ENCODE measurements at regions not wholly inside any gene's neighbourhood (a gene's known extent, or its start where the extent isn't known, plus 50 kb on each side); places are given as distances from the start of the nearest gene placed in this dataset.

- Histone ChIP-seq H3K4me3 (no peak overlapping the region), H3K27ac (no peak overlapping the region)
These were observed 197.5 kb upstream of the NSMCE3 start for GRCh38 chr15:29467091-29467490.

GRCh38 chr15:29466292-29466691, 196.7 kb upstream of the NSMCE3 start:
- H3K4me3 ChIP-seq: no peak overlapping the region
- H3K27ac ChIP-seq: no peak overlapping the region

- Histone ChIP-seq H3K27ac (no peak overlapping the region), H3K4me3 (no peak overlapping the region)
These were observed 196.2 kb upstream of the NSMCE3 start for GRCh38 chr15:29465816-29466215.

- Histone ChIP-seq H3K4me3 (no peak overlapping the region), H3K27ac (no peak overlapping the region)
These were observed 195.6 kb upstream of the NSMCE3 start for GRCh38 chr15:29465196-29465595.

GRCh38 chr15:29461877-29462276, 192.3 kb upstream of the NSMCE3 start:
- Histone ChIP-seq H3K27ac (no peak overlapping the region), H3K4me3 (no peak overlapping the region)

- Histone ChIP-seq H3K4me3 (no peak overlapping the region), H3K27ac (no peak overlapping the region)
These were observed 188.7 kb upstream of the NSMCE3 start for GRCh38 chr15:29458361-29458760.

GRCh38 chr15:29457729-29458128, 188.1 kb upstream of the NSMCE3 start:
- no peak overlapping the region for H3K27ac ChIP-seq

GRCh38 chr15:29456964-29457363, 187.3 kb upstream of the NSMCE3 start:
- H3K27ac ChIP-seq: no peak overlapping the region

More at GRCh38 chr15:29457729-29458128, 188.1 kb upstream of the NSMCE3 start:
- H3K4me3 ChIP-seq: no peak overlapping the region

GRCh38 chr15:29456255-29456654, 186.6 kb upstream of the NSMCE3 start:
- no peak overlapping the region for H3K27ac ChIP-seq
- no peak overlapping the region for H3K4me3 ChIP-seq

More at GRCh38 chr15:29456964-29457363, 187.3 kb upstream of the NSMCE3 start:
- H3K4me3 ChIP-seq: no peak overlapping the region

GRCh38 chr15:29455530-29455929, 185.9 kb upstream of the NSMCE3 start:
- Histone ChIP-seq H3K4me3 (no peak overlapping the region), H3K27ac (no peak overlapping the region)

- no peak overlapping the region for H3K27ac ChIP-seq
- no peak overlapping the region for H3K4me3 ChIP-seq
These were observed 185.4 kb upstream of the NSMCE3 start for GRCh38 chr15:29455055-29455454.

- no peak overlapping the region for H3K27ac ChIP-seq
- H3K4me3 ChIP-seq: no peak overlapping the region
These were observed 184.9 kb upstream of the NSMCE3 start for GRCh38 chr15:29454506-29454905.

- H3K4me3 ChIP-seq: no peak overlapping the region
- no peak overlapping the region for H3K27ac ChIP-seq
These were observed 183.5 kb upstream of the NSMCE3 start for GRCh38 chr15:29452881-29453731.

GRCh38 chr15:29451201-29451781, 181.7 kb upstream of the NSMCE3 start:
- H3K27ac ChIP-seq: no peak overlapping the region

GRCh38 chr15:29449136-29449535, 179.5 kb upstream of the NSMCE3 start:
- Histone ChIP-seq H3K27ac (no peak overlapping the region), H3K4me3 (no peak overlapping the region)

More at GRCh38 chr15:29451201-29451781, 181.7 kb upstream of the NSMCE3 start:
- H3K4me3 ChIP-seq: no peak overlapping the region

- Histone ChIP-seq H3K27ac (no peak overlapping the region), H3K4me3 (no peak overlapping the region)
These were observed 178.7 kb upstream of the NSMCE3 start for GRCh38 chr15:29448320-29448719.

GRCh38 chr15:29446480-29446879, 176.9 kb upstream of the NSMCE3 start:
- Histone ChIP-seq H3K27ac (no peak overlapping the region), H3K4me3 (no peak overlapping the region)

GRCh38 chr15:29442532-29442931, 172.9 kb upstream of the NSMCE3 start:
- H3K27ac ChIP-seq: no peak overlapping the region

GRCh38 chr15:29440541-29440940, 170.9 kb upstream of the NSMCE3 start:
- Histone ChIP-seq H3K4me3 (no peak overlapping the region), H3K27ac (no peak overlapping the region)

More at GRCh38 chr15:29442532-29442931, 172.9 kb upstream of the NSMCE3 start:
- no peak overlapping the region for H3K4me3 ChIP-seq

GRCh38 chr15:29438703-29439055, 169.1 kb upstream of the NSMCE3 start:
- H3K4me3 ChIP-seq: no peak overlapping the region
- H3K27ac ChIP-seq: no peak overlapping the region
